Fibroblast of lung (primary cell): ENCODE measurements at regions not wholly inside any gene's neighbourhood (a gene's known extent, or its start where the extent isn't known, plus 50 kb on each side); places are given as distances from the start of the nearest gene placed in this dataset.

ENCODE experiments used
- DNase-seq, 2 donors: peaks; one replicate each; pipeline versions ENCODE4 v3.0.0 to v3.0.0-alpha.2; 2010; ENCODE audit warnings: low read depth in 2 of 2
- H2AFZ ChIP-seq: 2 replicates; pipeline ENCODE4 v1.5.1; 2012; ENCODE audit warnings: low read length, control low read depth, inconsistent platforms
- H3K27ac ChIP-seq: 2 replicates; pipeline ENCODE4 v1.5.1; 2011; ENCODE audit warnings: low read length, control low read depth; ENCODE audit not compliant: insufficient read depth
- H3K27me3 ChIP-seq: 2 replicates; pipeline ENCODE4 v1.5.1; 2011; ENCODE audit warnings: mild to moderate bottlenecking, low read length; ENCODE audit not compliant: control insufficient read depth, insufficient read depth
- H3K36me3 ChIP-seq: 2 replicates; pipeline ENCODE4 v1.5.1; 2011; ENCODE audit warnings: low read length; ENCODE audit not compliant: control insufficient read depth, insufficient read depth
- H3K4me1 ChIP-seq: 2 replicates; pipeline ENCODE4 v1.5.1; 2011; ENCODE audit warnings: low read length; ENCODE audit not compliant: control insufficient read depth, insufficient read depth; ENCODE audit errors: extremely low read depth
- H3K4me2 ChIP-seq: 2 replicates; pipeline ENCODE4 v1.5.1; 2011; ENCODE audit warnings: low read length, control low read depth; ENCODE audit not compliant: insufficient read depth; ENCODE audit errors: extremely low read depth
- H3K4me3 ChIP-seq, 4 experiments: fragments of 200-600 bp in 1 of 4; sonication (generic) in 1 of 4; replicated peaks in 1 of 4; 2 replicates each; pipeline ENCODE4 v1.5.1; 2011 to 2016; ENCODE audit warnings: low read length in 4 of 4, low read depth in 3 of 4, mild to moderate bottlenecking in 3 of 4, control low read depth in 2 of 4, inconsistent platforms in 1 of 4, mixed read lengths in 1 of 4; ENCODE audit not compliant: insufficient read depth in 1 of 4; ENCODE audit errors: control extremely low read depth in 1 of 4
- H3K79me2 ChIP-seq: 2 replicates; pipeline ENCODE4 v1.5.1; 2012; ENCODE audit warnings: mild to moderate bottlenecking, low read length, inconsistent platforms; ENCODE audit not compliant: control insufficient read depth, insufficient read depth
- H3K9ac ChIP-seq: 2 replicates; pipeline ENCODE4 v1.5.1; 2011; ENCODE audit warnings: mild to moderate bottlenecking, low read length, control low read depth; ENCODE audit not compliant: insufficient read depth
- H3K9me3 ChIP-seq: 2 replicates; pipeline ENCODE4 v1.5.1; 2012; ENCODE audit warnings: low read depth, low read length; ENCODE audit not compliant: control insufficient read depth, insufficient read depth
- H4K20me1 ChIP-seq: 2 replicates; pipeline ENCODE4 v1.5.1; 2011; ENCODE audit warnings: low read length; ENCODE audit not compliant: control insufficient read depth, insufficient read depth; ENCODE audit errors: extremely low read depth
- EZH2 ChIP-seq: IDR thresholded peaks from 2 replicates; pipeline ENCODE4 v1.5.1; 2012; ENCODE audit warnings: low read length, control low read depth, mild to moderate bottlenecking; ENCODE audit errors: missing control alignments
- TF ChIP-seq, protein P1 (sequence below), 2 donors: IDR thresholded peaks in 1 of 2; conservative IDR thresholded peaks in 1 of 2; 1 replicate in 1 of 2; 2 replicates in 1 of 2; pipeline ENCODE4 v1.5.1; 2011 to 2012; ENCODE audit warnings: low read length in 2 of 2, control low read depth in 1 of 2, inconsistent platforms in 1 of 2, low read depth in 1 of 2, mild to moderate bottlenecking in 1 of 2

DNA sequence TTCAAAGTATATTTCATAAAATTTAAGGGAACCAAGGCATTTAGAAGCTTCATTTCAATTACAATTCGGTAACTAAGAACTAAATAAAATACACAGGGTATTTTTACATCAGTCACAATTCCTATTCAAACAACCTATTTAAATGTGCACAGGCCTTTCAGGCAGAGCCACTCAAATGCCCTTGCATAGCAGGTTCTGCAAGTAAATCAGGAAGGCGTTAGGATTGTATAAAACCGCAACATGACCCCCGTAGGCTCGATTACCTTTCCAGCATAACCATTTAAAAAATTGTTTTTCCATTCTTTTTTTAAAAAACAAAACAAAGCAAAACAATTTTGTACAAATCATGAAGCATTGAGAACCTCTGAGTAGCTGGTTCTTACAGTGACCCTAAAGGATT, 289.9 kb upstream of the SP8 start:
- no peaks in the 10 kb centered on the region for H3K27me3 ChIP-seq
- H3K79me2 ChIP-seq: no peaks in the 10 kb centered on the region
- TF ChIP-seq, protein P1, sequence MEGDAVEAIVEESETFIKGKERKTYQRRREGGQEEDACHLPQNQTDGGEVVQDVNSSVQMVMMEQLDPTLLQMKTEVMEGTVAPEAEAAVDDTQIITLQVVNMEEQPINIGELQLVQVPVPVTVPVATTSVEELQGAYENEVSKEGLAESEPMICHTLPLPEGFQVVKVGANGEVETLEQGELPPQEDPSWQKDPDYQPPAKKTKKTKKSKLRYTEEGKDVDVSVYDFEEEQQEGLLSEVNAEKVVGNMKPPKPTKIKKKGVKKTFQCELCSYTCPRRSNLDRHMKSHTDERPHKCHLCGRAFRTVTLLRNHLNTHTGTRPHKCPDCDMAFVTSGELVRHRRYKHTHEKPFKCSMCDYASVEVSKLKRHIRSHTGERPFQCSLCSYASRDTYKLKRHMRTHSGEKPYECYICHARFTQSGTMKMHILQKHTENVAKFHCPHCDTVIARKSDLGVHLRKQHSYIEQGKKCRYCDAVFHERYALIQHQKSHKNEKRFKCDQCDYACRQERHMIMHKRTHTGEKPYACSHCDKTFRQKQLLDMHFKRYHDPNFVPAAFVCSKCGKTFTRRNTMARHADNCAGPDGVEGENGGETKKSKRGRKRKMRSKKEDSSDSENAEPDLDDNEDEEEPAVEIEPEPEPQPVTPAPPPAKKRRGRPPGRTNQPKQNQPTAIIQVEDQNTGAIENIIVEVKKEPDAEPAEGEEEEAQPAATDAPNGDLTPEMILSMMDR (conservative IDR thresholded peaks at IDR 0.05 in 1 of 2, IDR thresholded peaks at IDR 0.05 in 1 of 2; ENCODE audit: low read depth in 1 of 2, low read length in 2 of 2): no peak
- H3K9me3 ChIP-seq: no peaks in the 10 kb centered on the region
- H3K4me3 ChIP-seq: no peak overlapping the region
- H4K20me1 ChIP-seq: no peaks in the 10 kb centered on the region
- H3K36me3 ChIP-seq: no peaks in the 10 kb centered on the region
- H3K4me1 ChIP-seq: no peaks in the 10 kb centered on the region
- H3K9ac ChIP-seq: no peak overlapping the region
- no peak overlapping the region for H3K4me2 ChIP-seq
- H2AFZ ChIP-seq: no peak overlapping the region
- H3K27ac ChIP-seq: no peak overlapping the region
- no peak for DNase-seq

DNA sequence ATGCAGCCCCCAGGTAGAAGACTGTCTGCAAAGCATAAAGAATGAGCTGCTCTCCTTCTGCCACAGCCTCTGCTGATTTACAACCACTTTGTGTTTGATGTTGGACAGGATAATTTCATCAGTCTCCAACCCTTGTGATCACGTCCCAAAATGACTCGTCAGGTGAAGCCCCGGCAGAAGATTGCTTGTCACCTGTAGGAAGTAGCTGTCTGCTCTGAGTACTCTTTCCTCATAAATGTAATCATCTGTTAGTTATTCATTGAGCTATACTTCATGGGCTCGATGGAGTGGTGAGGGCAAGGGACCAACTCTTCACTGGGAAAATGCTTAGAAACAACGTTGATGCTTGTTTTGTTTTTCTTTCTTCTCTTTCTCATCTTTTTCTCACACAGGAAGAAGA, 290.9 kb upstream of the SP8 start:
- H4K20me1 ChIP-seq: no peaks in the 10 kb centered on the region
- H3K79me2 ChIP-seq: no peaks in the 10 kb centered on the region
- no peak for DNase-seq
- no peak overlapping the region for H3K27ac ChIP-seq
- H3K4me2 ChIP-seq: no peak overlapping the region
- no peaks in the 10 kb centered on the region for H3K36me3 ChIP-seq
- H2AFZ ChIP-seq: no peak overlapping the region
- no peaks in the 10 kb centered on the region for H3K4me1 ChIP-seq
- H3K9ac ChIP-seq: no peak overlapping the region
- H3K4me3 ChIP-seq: no peak overlapping the region
- no peaks in the 10 kb centered on the region for H3K9me3 ChIP-seq
- TF ChIP-seq, protein P1 (conservative IDR thresholded peaks at IDR 0.05 in 1 of 2, IDR thresholded peaks at IDR 0.05 in 1 of 2; ENCODE audit: low read depth in 1 of 2, low read length in 2 of 2): no peak
- TF ChIP-seq EZH2: no peak
- no peaks in the 10 kb centered on the region for H3K27me3 ChIP-seq

DNA sequence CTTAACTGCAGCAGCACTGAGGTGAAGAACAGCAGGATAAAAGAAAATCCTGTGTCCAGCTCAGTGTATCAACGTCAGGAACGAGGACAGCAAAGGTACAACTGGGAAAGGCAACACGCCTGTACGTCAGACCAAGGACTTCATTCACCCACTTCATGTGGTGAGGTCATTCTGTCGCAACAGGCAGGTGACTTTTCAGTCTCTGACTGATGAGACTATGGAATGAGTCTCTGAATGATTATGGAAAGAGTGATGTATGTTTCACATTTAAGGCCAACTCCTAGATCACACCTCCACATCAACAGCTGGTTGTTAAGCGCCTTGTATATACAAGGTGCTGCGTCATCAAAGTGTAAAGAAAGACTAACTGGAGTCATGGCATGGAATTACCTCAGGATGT, 297.6 kb upstream of the SP8 start:
- TF ChIP-seq, protein P1 (conservative IDR thresholded peaks at IDR 0.05 in 1 of 2, IDR thresholded peaks at IDR 0.05 in 1 of 2; ENCODE audit: low read depth in 1 of 2, low read length in 2 of 2): no peak
- TF ChIP-seq EZH2: no peak
- no peak overlapping the region for H3K4me2 ChIP-seq
- H3K79me2 ChIP-seq: no peaks in the 10 kb centered on the region
- no peak overlapping the region for H2AFZ ChIP-seq
- no peak overlapping the region for H3K27ac ChIP-seq
- H4K20me1 ChIP-seq: no peaks in the 10 kb centered on the region
- H3K9ac ChIP-seq: no peak overlapping the region
- no peaks in the 10 kb centered on the region for H3K4me1 ChIP-seq
- H3K9me3 ChIP-seq: no peaks in the 10 kb centered on the region
- no peak for DNase-seq
- H3K4me3 ChIP-seq: no peak overlapping the region
- no peaks in the 10 kb centered on the region for H3K27me3 ChIP-seq
- H3K36me3 ChIP-seq: no peaks in the 10 kb centered on the region
